ENCODE measurements at regions not wholly inside any gene's neighbourhood (a gene's known extent, or its start where the extent isn't known, plus 50 kb on each side); places are given as distances from the start of the nearest gene placed in this dataset.

DNA sequence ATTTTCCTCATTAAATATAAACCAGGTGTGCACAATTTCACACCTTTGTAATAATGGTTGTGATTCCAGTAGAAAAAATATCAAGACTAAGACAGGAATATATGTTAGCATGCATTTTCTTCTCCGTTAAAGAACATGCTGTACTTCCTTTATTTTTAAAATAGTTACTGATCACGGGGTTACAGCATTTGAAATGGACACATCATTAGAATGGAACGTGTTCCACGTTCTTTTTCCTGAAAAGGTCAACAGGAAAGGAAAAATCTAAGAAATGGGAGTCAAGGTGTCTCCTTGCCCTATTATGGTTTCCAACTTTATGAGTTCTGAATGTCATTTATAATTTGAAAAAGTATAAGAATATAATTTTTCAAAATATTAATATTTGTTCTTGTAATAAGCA is 1325.7 kb downstream of the SLC16A7 start:
- Histone ChIP-seq H3K27ac (no peak overlapping the region), H3K4me1 (no peaks in the 10 kb centered on the region), H3K9ac (no peak overlapping the region), H3K9me3 (ENCODE audit: control insufficient read depth, low read length) (no peaks in the 10 kb centered on the region), H3K79me2 (no peaks in the 10 kb centered on the region), H3K4me2 (ENCODE audit: low read length) (no peak overlapping the region), H3K4me3 (ENCODE audit: low read depth, low read length) (no peak overlapping the region), H3K27me3 (ENCODE audit: control insufficient read depth, insufficient read depth, low read length) (no peaks in the 10 kb centered on the region), H3K36me3 (ENCODE audit: control insufficient read depth, insufficient read depth, low read length) (no peaks in the 10 kb centered on the region), H2AFZ (no peak overlapping the region)
- TF ChIP-seq, protein P1, sequence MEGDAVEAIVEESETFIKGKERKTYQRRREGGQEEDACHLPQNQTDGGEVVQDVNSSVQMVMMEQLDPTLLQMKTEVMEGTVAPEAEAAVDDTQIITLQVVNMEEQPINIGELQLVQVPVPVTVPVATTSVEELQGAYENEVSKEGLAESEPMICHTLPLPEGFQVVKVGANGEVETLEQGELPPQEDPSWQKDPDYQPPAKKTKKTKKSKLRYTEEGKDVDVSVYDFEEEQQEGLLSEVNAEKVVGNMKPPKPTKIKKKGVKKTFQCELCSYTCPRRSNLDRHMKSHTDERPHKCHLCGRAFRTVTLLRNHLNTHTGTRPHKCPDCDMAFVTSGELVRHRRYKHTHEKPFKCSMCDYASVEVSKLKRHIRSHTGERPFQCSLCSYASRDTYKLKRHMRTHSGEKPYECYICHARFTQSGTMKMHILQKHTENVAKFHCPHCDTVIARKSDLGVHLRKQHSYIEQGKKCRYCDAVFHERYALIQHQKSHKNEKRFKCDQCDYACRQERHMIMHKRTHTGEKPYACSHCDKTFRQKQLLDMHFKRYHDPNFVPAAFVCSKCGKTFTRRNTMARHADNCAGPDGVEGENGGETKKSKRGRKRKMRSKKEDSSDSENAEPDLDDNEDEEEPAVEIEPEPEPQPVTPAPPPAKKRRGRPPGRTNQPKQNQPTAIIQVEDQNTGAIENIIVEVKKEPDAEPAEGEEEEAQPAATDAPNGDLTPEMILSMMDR (IDR thresholded peaks at IDR 0.05), result no peak

DNA sequence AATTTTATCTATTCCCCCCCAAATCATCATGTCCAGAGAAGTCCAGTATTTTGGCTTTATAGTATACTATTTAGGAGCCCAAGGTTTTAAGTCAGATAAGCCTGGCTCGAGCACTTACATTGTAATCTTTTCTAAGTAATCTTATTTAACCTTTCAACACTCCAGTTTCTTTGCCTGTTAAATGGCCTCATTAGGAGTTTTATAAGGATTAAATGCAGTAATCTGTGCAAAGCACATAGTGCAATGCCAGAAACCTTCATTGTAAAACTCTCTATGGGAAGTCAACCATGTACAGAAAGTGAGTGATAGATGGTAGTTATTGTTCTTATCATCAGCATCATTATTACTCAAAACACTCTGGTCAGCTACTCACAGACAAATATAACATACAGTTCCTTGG is 1330.4 kb downstream of the SLC16A7 start:
- Histone ChIP-seq H3K27ac (no peak overlapping the region), H3K4me1 (no peaks in the 10 kb centered on the region), H3K9me3 (ENCODE audit: control insufficient read depth, low read length) (no peaks in the 10 kb centered on the region), H3K4me2 (ENCODE audit: low read length) (no peak overlapping the region), H3K36me3 (ENCODE audit: control insufficient read depth, insufficient read depth, low read length) (no peaks in the 10 kb centered on the region), H3K27me3 (ENCODE audit: control insufficient read depth, insufficient read depth, low read length) (no peaks in the 10 kb centered on the region), H3K79me2 (no peaks in the 10 kb centered on the region), H2AFZ (no peak overlapping the region), H3K9ac (no peak overlapping the region), H3K4me3 (ENCODE audit: low read depth, low read length) (no peak overlapping the region)
- TF ChIP-seq, protein P1 (IDR thresholded peaks at IDR 0.05), result no peak

DNA sequence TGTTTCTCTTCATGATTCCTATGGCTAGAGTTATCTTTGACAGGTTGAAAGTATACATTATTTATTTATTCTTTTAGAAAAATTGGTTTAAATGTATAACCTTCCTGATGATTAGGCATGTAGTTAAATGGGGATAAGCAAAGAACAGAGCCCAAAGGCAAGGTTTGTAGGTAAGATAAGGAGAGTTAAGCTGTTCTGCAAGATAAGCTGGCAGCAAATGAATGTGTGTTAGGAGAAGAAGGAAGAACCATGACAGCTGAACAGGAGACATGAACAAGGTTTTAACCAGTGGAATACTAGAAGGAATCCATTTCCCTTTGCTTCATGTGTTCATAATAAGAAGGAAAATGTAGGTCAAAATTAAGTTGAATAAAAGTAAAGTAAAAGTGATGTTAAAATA is 1330.1 kb upstream of the USP15 start:
- no peaks in the 10 kb centered on the region for H3K9me3 ChIP-seq (ENCODE audit: control insufficient read depth, low read length)
- no peaks in the 10 kb centered on the region for H3K79me2 ChIP-seq
- no peak overlapping the region for H2AFZ ChIP-seq
- TF ChIP-seq, protein P1 (IDR thresholded peaks at IDR 0.05), result no peak
- H3K27me3 ChIP-seq (ENCODE audit: control insufficient read depth, insufficient read depth, low read length), result no peaks in the 10 kb centered on the region
- H3K4me2 ChIP-seq (ENCODE audit: low read length), result no peak overlapping the region
- no peak overlapping the region for H3K27ac ChIP-seq
- H3K36me3 ChIP-seq (ENCODE audit: control insufficient read depth, insufficient read depth, low read length), result no peaks in the 10 kb centered on the region
- no peak overlapping the region for H3K4me3 ChIP-seq (ENCODE audit: low read depth, low read length)
- no peak overlapping the region for H3K9ac ChIP-seq
- no peaks in the 10 kb centered on the region for H3K4me1 ChIP-seq

DNA sequence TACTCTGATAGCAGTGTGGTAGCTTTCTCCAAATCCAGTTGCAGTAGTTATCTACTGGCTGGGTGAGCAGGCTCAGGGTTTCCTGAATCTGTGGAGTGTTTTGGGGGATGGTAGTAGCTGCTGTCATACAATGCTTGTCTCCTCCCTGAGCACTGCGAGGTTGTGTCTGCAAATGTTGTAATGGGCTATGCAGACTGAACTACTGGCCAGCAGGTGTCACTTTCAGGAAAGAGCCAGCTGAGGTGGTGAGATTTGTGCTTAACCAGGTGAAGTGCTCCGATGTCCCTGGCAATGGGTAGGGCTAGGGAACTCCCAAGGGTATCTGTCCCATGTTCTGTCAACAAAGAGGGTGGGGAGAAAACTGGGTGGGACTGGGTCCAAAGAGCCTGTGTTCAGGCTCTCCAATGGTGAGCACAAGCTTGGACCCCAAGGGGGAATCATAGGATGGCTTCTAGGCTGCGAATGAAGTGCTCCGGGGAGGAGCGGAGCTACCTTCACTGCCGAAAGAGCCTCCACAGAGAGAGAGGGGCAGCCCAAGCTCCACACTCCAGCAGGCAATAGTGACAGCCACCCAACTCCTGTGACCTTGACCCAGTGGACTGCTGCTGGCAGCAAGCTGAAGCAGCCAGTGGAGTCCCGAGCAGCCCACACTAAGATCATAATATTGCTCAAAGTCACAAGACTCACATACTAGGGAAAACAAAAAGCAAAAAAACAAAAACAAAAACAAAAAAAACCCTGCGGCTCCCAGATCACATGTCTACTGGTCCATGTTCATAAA is 1324.0 kb upstream of the USP15 start:
- Histone ChIP-seq H3K79me2 (no peaks in the 10 kb centered on the region), H3K4me3 (ENCODE audit: low read depth, low read length) (no peak overlapping the region), H3K9me3 (ENCODE audit: control insufficient read depth, low read length) (no peaks in the 10 kb centered on the region), H3K9ac (no peak overlapping the region), H2AFZ (no peak overlapping the region), H3K27me3 (ENCODE audit: control insufficient read depth, insufficient read depth, low read length) (no peaks in the 10 kb centered on the region), H3K36me3 (ENCODE audit: control insufficient read depth, insufficient read depth, low read length) (no peaks in the 10 kb centered on the region), H3K4me2 (ENCODE audit: low read length) (no peak overlapping the region), H3K27ac (no peak overlapping the region), H3K4me1 (no peaks in the 10 kb centered on the region)
- TF ChIP-seq, protein P1 (IDR thresholded peaks at IDR 0.05), result no peak

DNA sequence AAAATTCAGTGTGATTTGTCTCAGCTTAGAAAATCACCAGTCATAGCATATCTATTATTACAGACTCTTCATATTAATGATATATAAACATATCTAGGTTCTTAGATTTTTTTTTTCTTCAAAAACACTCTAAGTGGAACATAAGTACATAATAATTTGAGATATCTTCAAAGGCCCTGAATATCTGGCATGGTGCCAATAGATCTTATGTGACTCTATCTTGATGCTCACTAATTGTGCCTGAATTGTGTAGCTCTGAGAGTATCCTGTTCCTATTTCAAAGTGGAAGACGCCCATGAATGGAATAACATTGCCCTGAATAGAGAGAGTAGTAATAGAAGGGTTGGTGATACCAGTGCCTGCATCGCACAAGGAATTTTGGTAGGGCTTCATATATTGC is 1312.7 kb upstream of the USP15 start:
- no peak overlapping the region for H3K27ac ChIP-seq
- no peak overlapping the region for H3K4me2 ChIP-seq (ENCODE audit: low read length)
- H3K79me2 ChIP-seq, result no peaks in the 10 kb centered on the region
- no peaks in the 10 kb centered on the region for H3K36me3 ChIP-seq (ENCODE audit: control insufficient read depth, insufficient read depth, low read length)
- no peak overlapping the region for H2AFZ ChIP-seq
- H3K9me3 ChIP-seq (ENCODE audit: control insufficient read depth, low read length), result no peaks in the 10 kb centered on the region
- no peaks in the 10 kb centered on the region for H3K4me1 ChIP-seq
- no peak overlapping the region for H3K9ac ChIP-seq
- no peak overlapping the region for H3K4me3 ChIP-seq (ENCODE audit: low read depth, low read length)
- TF ChIP-seq, protein P1 (IDR thresholded peaks at IDR 0.05), result no peak
- no peaks in the 10 kb centered on the region for H3K27me3 ChIP-seq (ENCODE audit: control insufficient read depth, insufficient read depth, low read length)
